ENCODE measurements at regions not wholly inside any gene's neighbourhood (a gene's known extent, or its start where the extent isn't known, plus 50 kb on each side); places are given as distances from the start of the nearest gene placed in this dataset.
A peak's percentile ranks its signal among the peaks of the same experiment; 100 is the strongest.
"Not testable (repeated sequence)": the region's sequence is repeated elsewhere in the genome, so short reads cannot be mapped to it uniquely, and the experiment has no call there.

DNA sequence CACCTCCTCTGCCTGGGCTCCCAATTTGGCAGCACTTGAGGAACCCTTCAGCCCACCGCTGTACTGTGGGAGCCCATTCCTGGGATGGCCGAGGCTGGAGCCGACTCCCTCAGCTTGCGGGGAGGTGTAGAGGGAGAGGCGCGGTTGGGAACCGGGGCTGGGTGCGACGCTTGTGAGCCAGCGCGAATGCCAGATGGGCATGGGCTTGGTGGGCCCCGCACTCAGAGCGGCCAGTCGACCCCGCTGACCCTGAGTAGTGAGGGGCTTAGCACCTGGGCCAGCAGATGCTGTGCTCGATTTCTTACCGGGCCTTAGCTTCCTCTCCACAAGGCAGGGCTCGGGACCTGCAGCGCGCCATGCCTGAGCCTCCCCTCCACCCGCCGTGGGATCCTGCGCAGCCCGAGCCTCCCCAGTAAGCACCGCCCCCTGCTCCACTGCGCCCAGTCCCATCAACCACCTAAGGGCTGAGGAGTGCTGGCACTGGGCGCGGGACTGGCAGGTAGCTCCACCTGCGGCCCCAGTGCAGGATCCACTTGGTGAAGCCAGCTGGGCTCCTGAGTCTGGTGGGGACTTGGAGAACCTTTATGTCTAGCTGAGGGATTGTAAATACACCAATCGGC lies 58.3 kb upstream of the DEFB108B start:
- TF ChIP-seq, protein P1, sequence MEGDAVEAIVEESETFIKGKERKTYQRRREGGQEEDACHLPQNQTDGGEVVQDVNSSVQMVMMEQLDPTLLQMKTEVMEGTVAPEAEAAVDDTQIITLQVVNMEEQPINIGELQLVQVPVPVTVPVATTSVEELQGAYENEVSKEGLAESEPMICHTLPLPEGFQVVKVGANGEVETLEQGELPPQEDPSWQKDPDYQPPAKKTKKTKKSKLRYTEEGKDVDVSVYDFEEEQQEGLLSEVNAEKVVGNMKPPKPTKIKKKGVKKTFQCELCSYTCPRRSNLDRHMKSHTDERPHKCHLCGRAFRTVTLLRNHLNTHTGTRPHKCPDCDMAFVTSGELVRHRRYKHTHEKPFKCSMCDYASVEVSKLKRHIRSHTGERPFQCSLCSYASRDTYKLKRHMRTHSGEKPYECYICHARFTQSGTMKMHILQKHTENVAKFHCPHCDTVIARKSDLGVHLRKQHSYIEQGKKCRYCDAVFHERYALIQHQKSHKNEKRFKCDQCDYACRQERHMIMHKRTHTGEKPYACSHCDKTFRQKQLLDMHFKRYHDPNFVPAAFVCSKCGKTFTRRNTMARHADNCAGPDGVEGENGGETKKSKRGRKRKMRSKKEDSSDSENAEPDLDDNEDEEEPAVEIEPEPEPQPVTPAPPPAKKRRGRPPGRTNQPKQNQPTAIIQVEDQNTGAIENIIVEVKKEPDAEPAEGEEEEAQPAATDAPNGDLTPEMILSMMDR (conservative IDR thresholded peaks at IDR 0.05; ENCODE audit: control insufficient read depth, insufficient read depth, low read depth, low read length), result no peak
- H3K4me3 ChIP-seq (ENCODE audit: control insufficient read depth, low read depth, low read length), result no peak overlapping the region

DNA sequence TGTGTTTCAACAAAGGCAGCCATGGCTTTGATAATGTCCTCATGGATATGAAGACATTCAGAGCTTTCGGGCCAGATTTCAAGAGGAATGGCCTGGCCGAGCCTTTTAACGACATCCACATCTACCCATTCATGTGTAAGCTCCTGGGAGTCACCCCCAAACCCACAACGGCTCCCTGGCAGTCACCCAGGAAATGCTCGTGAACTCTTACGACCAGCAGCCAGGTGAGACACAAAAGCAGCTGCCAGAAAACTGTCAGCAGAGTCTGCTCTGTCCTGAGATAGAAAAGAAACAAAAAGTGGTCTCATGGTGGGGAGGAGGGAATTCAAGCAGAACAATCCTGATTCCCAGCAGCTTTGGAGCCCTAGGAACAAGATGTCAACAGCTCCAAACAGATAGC lies 52.9 kb upstream of the DEFB108B start:
- H3K4me3 ChIP-seq (ENCODE audit: control insufficient read depth, low read depth, low read length); DNase-seq (ENCODE audit: low read depth): not testable (repeated sequence)

More for the DNA sequence above, 58.3 kb upstream of the DEFB108B start:
- no peak for DNase-seq (ENCODE audit: low read depth)

DNA sequence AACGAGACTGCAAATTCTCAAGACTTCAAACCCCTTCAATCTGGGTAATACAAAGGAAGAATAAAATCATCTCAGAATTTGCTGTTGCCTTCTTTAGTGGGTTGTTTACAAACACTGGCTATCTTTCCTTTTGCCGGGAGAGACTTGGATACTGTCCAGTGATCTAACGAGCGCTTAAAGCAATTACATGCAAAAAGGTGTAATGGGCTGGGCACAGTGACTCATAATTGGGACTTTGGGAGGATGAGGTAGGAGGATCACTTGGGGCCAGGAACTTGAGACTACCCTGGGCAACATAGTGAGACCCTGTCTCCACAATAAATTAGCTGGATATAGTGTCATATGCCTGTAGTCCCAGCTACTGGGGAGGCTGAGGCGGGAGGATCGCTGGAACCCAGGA lies 52.2 kb upstream of the DEFB108B start:
- H3K4me3 ChIP-seq (ENCODE audit: control insufficient read depth, low read depth, low read length); DNase-seq (ENCODE audit: low read depth): not testable (repeated sequence)

DNA sequence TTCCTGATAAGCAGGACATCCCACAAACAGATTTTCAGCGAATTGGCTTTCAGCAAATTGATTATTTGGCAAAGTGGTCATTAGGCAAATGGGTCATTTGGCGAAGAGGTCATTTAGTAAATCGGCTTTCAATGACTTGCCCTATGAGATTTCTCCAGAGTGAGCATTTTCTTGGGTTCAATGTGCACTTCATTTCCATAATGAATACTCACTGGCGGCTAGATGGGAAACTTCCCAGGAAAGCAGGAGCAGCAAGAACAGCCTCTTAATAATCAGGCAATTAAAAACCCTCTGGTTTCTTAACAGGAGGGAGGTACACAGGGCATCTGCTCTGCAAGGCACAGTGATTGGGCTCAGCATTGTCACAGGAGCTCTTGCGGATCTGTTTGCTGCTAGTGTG lies 51.5 kb upstream of the DEFB108B start:
- not testable (repeated sequence) for H3K4me3 ChIP-seq (ENCODE audit: control insufficient read depth, low read depth, low read length); DNase-seq (ENCODE audit: low read depth)

DNA sequence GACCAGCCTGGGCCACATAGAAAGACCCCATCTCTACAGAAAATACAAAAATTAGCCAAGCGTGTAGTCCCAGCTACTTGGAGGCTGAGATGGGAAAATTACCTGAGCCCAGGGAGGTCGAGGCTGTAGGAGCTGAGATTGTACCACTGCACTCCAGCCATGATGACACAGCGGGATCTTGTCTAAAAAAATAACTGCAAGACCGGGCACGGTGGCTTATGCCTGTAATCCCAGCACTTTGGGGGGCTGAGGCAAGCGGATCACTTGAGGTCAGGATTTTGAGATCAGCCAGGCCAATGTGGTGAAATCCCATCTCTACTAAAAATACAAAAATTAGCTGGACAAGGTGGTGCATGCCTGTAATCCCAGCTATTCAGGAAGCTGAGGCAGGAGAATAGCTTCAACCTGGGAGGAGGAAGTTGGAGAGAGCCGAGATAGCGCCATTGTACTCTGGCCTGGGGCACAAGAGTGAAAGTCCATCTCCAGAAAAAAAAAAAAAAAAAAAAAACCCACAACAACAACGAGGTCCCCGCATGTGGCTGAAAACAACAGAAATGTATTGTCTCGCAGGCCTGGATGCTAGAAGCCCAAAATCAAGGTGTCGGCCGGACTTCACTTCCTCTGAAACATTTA lies 50.7 kb upstream of the DEFB108B start:
- not testable (repeated sequence) for H3K4me3 ChIP-seq (ENCODE audit: control insufficient read depth, low read depth, low read length); DNase-seq (ENCODE audit: low read depth)

DNA sequence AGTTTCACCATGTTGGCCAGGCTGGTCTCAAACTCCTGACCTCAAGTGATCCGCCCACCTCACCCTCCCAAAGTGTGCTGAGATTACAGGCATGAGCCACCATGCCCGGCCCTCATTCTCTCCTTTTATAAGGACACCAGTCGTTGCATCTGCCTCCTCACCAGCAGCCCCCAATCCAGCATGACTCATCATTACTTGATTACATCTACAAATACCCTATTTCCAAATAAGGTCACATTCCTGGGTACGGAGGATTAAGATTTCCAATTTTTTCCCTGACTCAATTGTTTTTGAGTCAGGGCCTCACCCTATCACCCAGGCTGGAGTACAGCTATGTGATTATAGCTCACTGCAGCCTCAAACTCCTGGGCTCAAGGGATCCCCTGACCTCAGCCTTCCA lies 49.8 kb upstream of the DEFB108B start:
- DNase-seq (ENCODE audit: low read depth), result peak; percentile 70
- not testable (repeated sequence) for H3K4me3 ChIP-seq (ENCODE audit: control insufficient read depth, low read depth, low read length)
